GM23338 (cell line): ENCODE measurements at regions not wholly inside any gene's neighbourhood (a gene's known extent, or its start where the extent isn't known, plus 50 kb on each side); places are given as distances from the start of the nearest gene placed in this dataset.

Experiments used
- ATAC-seq: fragments of 200-7000 bp; cut with Tn5 transposase; 3 replicates; pipeline ENCODE4 v1.9.1; 2020
- DNase-seq: peaks from one replicate; pipeline ENCODE4 v3.0.0-alpha.2; 2015; ENCODE audit warnings: low spot score
- H2AFZ ChIP-seq: fragments of 200-600 bp; sonication (generic); 2 replicates; pipeline ENCODE4 v1.8.0; 2016; ENCODE audit warnings: antibody characterized with exemption, mild to moderate bottlenecking, moderate library complexity
- H3F3A ChIP-seq: fragments of 200-600 bp; sonication (generic); replicated peaks from 2 replicates; pipeline ENCODE4 v1.8.0; 2017; ENCODE audit warnings: antibody characterized with exemption, mixed run types, low read depth
- H3K27ac ChIP-seq: fragments of 200-600 bp; sonication (generic); 2 replicates; pipeline ENCODE4 v1.6.1; 2016; ENCODE audit warnings: low read depth
- H3K27me3 ChIP-seq: fragments of 200-600 bp; sonication (generic); 2 replicates; pipeline ENCODE4 v1.8.0; 2016; ENCODE audit warnings: mild to moderate bottlenecking, mixed run types, moderate library complexity; ENCODE audit not compliant: insufficient read depth
- H3K36me3 ChIP-seq: fragments of 200-600 bp; sonication (generic); 2 replicates; pipeline ENCODE4 v1.8.0; 2016; ENCODE audit warnings: mild to moderate bottlenecking; ENCODE audit not compliant: insufficient read depth
- H3K4me1 ChIP-seq: fragments of 200-600 bp; sonication (generic); 2 replicates; pipeline ENCODE4 v1.8.0; 2016; ENCODE audit warnings: mild to moderate bottlenecking, moderate library complexity; ENCODE audit not compliant: insufficient read depth
- H3K4me2 ChIP-seq: fragments of 200-600 bp; sonication (generic); 2 replicates; pipeline ENCODE4 v1.7.1; 2017; ENCODE audit warnings: mixed run types
- H3K4me3 ChIP-seq: fragments of 200-600 bp; sonication (generic); 2 replicates; pipeline ENCODE4 v1.6.1; 2016; ENCODE audit warnings: mixed run types
- H3K79me2 ChIP-seq: fragments of 200-600 bp; sonication (generic); replicated peaks from 2 replicates; pipeline ENCODE4 v1.8.0; 2017; ENCODE audit warnings: mild to moderate bottlenecking; ENCODE audit not compliant: insufficient read depth
- H3K9me2 ChIP-seq: fragments of 200-600 bp; sonication (generic); 2 replicates; pipeline ENCODE4 v1.8.0; 2017; ENCODE audit not compliant: insufficient read depth
- H4K20me1 ChIP-seq: fragments of 200-600 bp; sonication (generic); replicated peaks from 2 replicates; pipeline ENCODE4 v1.8.0; 2017; ENCODE audit warnings: mild to moderate bottlenecking; ENCODE audit not compliant: insufficient read depth
- H3K27ac Mint-ChIP-seq: 2 replicates; pipeline ENCODE4 v1.8.0; 2020; ENCODE audit warnings: inconsistent platforms, mild to moderate bottlenecking, moderate library complexity, mixed read lengths
- H3K27me3 Mint-ChIP-seq: 3 replicates; pipeline ENCODE4 v1.8.0; 2022; ENCODE audit warnings: low read depth, mild to moderate bottlenecking, moderate library complexity, mixed read lengths, inconsistent platforms; ENCODE audit not compliant: insufficient read depth, poor library complexity
- H3K36me3 Mint-ChIP-seq: 3 replicates; pipeline ENCODE4 v1.8.0; 2021; ENCODE audit warnings: low read depth, mild to moderate bottlenecking, inconsistent platforms, moderate library complexity, mixed read lengths
- H3K4me1 Mint-ChIP-seq: 3 replicates; pipeline ENCODE4 v1.8.0; 2020; ENCODE audit warnings: mild to moderate bottlenecking, inconsistent platforms, mixed read lengths
- H3K4me3 Mint-ChIP-seq: 3 replicates; pipeline ENCODE4 v1.8.0; 2021; ENCODE audit warnings: moderate library complexity, mild to moderate bottlenecking, inconsistent platforms, mixed read lengths
- H3K9me3 Mint-ChIP-seq: 3 replicates; pipeline ENCODE4 v1.8.0; 2020; ENCODE audit warnings: moderate library complexity, mild to moderate bottlenecking, inconsistent platforms, mixed read lengths
- CREB1 ChIP-seq: fragments of 250-450 bp; sonication (Bioruptor Pico); IDR thresholded peaks from 2 replicates; pipeline ENCODE4 v1.5.0; 2020; ENCODE audit warnings: low read depth, mild to moderate bottlenecking, moderate library complexity
- EZH2 ChIP-seq: fragments of 200-600 bp; sonication (generic); IDR thresholded peaks from one replicate; pipeline ENCODE4 v1.8.0; 2017; ENCODE audit warnings: antibody characterized with exemption, mild to moderate bottlenecking, low read depth; ENCODE audit not compliant: unreplicated experiment
- EZH2phosphoT487 ChIP-seq: fragments of 200-600 bp; sonication (generic); IDR thresholded peaks from one replicate; pipeline ENCODE4 v1.8.1; 2018; ENCODE audit warnings: antibody characterized with exemption; ENCODE audit not compliant: unreplicated experiment
- JUNB ChIP-seq: IDR thresholded peaks from one replicate; pipeline ENCODE4 v1.6.1; 2016; ENCODE audit warnings: antibody characterized with exemption; ENCODE audit not compliant: unreplicated experiment
- NANOG ChIP-seq: IDR thresholded peaks from 2 replicates; pipeline ENCODE4 v1.6.1; 2016; ENCODE audit warnings: antibody characterized with exemption, borderline replicate concordance
- POLR2AphosphoS5 ChIP-seq: IDR thresholded peaks from 2 replicates; pipeline ENCODE4 v1.6.1; 2016; ENCODE audit warnings: antibody characterized with exemption, low read depth
- STAT1 ChIP-seq: IDR thresholded peaks from one replicate; pipeline ENCODE4 v1.6.1; 2016; ENCODE audit warnings: antibody characterized with exemption; ENCODE audit not compliant: unreplicated experiment
- ZNF114 ChIP-seq: fragments of 250-450 bp; sonication (Bioruptor Pico); IDR thresholded peaks from 2 replicates; pipeline ENCODE4 v1.5.0; 2020; ENCODE audit warnings: mild to moderate bottlenecking, moderate library complexity
- ZNF331 ChIP-seq: fragments of 250-450 bp; sonication (Bioruptor Pico); IDR thresholded peaks from 2 replicates; pipeline ENCODE4 v1.5.0; 2020; ENCODE audit warnings: low read depth, mild to moderate bottlenecking, moderate library complexity
- TF ChIP-seq, protein P1 (sequence below), 2 experiments: fragments of 200-600 bp in 1 of 2; sonication (generic) in 1 of 2; conservative IDR thresholded peaks; 2 replicates each; pipeline versions ENCODE4 v1.5.1 to v1.6.1; 2016 to 2017; ENCODE audit warnings: antibody characterized with exemption in 2 of 2, low read depth in 2 of 2, mild to moderate bottlenecking in 2 of 2, moderate library complexity in 1 of 2
- TF ChIP-seq, protein P2 (sequence below): IDR thresholded peaks from one replicate; pipeline ENCODE4 v1.6.1; 2018; ENCODE audit warnings: antibody characterized with exemption; ENCODE audit not compliant: unreplicated experiment
- TF ChIP-seq, protein P3 (sequence below): IDR thresholded peaks from 2 replicates; pipeline ENCODE4 v1.6.1; 2016; ENCODE audit warnings: antibody characterized with exemption

- TF ChIP-seq, protein P1, sequence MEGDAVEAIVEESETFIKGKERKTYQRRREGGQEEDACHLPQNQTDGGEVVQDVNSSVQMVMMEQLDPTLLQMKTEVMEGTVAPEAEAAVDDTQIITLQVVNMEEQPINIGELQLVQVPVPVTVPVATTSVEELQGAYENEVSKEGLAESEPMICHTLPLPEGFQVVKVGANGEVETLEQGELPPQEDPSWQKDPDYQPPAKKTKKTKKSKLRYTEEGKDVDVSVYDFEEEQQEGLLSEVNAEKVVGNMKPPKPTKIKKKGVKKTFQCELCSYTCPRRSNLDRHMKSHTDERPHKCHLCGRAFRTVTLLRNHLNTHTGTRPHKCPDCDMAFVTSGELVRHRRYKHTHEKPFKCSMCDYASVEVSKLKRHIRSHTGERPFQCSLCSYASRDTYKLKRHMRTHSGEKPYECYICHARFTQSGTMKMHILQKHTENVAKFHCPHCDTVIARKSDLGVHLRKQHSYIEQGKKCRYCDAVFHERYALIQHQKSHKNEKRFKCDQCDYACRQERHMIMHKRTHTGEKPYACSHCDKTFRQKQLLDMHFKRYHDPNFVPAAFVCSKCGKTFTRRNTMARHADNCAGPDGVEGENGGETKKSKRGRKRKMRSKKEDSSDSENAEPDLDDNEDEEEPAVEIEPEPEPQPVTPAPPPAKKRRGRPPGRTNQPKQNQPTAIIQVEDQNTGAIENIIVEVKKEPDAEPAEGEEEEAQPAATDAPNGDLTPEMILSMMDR (conservative IDR thresholded peaks at IDR 0.05; ENCODE audit: low read depth in 2 of 2), result no peak
- TF ChIP-seq, protein P2, sequence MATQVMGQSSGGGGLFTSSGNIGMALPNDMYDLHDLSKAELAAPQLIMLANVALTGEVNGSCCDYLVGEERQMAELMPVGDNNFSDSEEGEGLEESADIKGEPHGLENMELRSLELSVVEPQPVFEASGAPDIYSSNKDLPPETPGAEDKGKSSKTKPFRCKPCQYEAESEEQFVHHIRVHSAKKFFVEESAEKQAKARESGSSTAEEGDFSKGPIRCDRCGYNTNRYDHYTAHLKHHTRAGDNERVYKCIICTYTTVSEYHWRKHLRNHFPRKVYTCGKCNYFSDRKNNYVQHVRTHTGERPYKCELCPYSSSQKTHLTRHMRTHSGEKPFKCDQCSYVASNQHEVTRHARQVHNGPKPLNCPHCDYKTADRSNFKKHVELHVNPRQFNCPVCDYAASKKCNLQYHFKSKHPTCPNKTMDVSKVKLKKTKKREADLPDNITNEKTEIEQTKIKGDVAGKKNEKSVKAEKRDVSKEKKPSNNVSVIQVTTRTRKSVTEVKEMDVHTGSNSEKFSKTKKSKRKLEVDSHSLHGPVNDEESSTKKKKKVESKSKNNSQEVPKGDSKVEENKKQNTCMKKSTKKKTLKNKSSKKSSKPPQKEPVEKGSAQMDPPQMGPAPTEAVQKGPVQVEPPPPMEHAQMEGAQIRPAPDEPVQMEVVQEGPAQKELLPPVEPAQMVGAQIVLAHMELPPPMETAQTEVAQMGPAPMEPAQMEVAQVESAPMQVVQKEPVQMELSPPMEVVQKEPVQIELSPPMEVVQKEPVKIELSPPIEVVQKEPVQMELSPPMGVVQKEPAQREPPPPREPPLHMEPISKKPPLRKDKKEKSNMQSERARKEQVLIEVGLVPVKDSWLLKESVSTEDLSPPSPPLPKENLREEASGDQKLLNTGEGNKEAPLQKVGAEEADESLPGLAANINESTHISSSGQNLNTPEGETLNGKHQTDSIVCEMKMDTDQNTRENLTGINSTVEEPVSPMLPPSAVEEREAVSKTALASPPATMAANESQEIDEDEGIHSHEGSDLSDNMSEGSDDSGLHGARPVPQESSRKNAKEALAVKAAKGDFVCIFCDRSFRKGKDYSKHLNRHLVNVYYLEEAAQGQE, result no peak
- no peak for TF ChIP-seq NANOG
- TF ChIP-seq, protein P3, sequence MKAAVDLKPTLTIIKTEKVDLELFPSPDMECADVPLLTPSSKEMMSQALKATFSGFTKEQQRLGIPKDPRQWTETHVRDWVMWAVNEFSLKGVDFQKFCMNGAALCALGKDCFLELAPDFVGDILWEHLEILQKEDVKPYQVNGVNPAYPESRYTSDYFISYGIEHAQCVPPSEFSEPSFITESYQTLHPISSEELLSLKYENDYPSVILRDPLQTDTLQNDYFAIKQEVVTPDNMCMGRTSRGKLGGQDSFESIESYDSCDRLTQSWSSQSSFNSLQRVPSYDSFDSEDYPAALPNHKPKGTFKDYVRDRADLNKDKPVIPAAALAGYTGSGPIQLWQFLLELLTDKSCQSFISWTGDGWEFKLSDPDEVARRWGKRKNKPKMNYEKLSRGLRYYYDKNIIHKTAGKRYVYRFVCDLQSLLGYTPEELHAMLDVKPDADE, result no peak
- TF ChIP-seq STAT1, result no peak
- no peak for TF ChIP-seq JUNB
- no peak for TF ChIP-seq ZNF114 (CRISPR knock-in tag)
- no peak for TF ChIP-seq EZH2
- TF ChIP-seq POLR2AphosphoS5, result no peak
Measured at GRCh38 chr3:74539876-74540275, 74.6 kb downstream of the CNTN3 start (continued).

DNA sequence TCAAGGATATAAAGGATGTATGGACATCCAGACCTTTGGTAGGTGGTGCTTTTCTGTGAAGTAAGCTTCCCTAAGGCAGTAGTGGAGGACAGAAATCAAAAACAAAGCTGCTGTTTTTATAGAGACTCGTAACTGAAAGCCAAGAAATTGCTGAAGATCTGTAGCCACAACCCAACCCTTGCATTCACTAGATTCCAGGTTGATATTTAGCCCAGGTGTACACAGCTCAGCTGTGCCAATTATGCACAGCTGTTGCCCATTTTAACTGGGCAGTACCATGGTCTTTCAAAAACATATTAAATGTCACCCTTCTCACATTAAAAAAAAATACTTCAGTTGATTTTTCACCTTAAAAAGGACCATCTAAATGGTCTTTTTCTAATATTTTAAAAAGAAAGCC lies 75.8 kb downstream of the CNTN3 start:
- Mint-ChIP-seq H3K4me1 (peaks cover 3% of the 10 kb centered on the region; the same call in 1 of the 3 replicates), H3K4me3 (no peak overlapping the region), H3K9me3 (no peaks in the 10 kb centered on the region; the same call in 2 of the 3 replicates), H3K27me3 (no peaks in the 10 kb centered on the region), H3K36me3 (no peaks in the 10 kb centered on the region), H3K27ac (no peak overlapping the region)
- DNase-seq (no peak), ATAC-seq (no peak)
- Histone ChIP-seq H3K9me2 (no peaks in the 10 kb centered on the region), H3K36me3 (no peaks in the 10 kb centered on the region), H3K79me2 (no peaks in the 10 kb centered on the region), H3K27ac (no peak overlapping the region), H3K27me3 (no peaks in the 10 kb centered on the region), H3K4me2 (no peak overlapping the region), H3F3A (no peaks in the 10 kb centered on the region), H4K20me1 (no peaks in the 10 kb centered on the region), H2AFZ (no peak overlapping the region), H3K4me3 (no peak overlapping the region), H3K4me1 (no peaks in the 10 kb centered on the region)
- TF ChIP-seq ZNF331 (CRISPR knock-in tag) (no peak), STAT1 (no peak), NANOG (no peak), POLR2AphosphoS5 (no peak), JUNB (no peak), CREB1 (CRISPR knock-in tag) (no peak), EZH2phosphoT487 (no peak)
